ENCODE measurements at regions not wholly inside any gene's neighbourhood (a gene's known extent, or its start where the extent isn't known, plus 50 kb on each side); places are given as distances from the start of the nearest gene placed in this dataset.

DNA sequence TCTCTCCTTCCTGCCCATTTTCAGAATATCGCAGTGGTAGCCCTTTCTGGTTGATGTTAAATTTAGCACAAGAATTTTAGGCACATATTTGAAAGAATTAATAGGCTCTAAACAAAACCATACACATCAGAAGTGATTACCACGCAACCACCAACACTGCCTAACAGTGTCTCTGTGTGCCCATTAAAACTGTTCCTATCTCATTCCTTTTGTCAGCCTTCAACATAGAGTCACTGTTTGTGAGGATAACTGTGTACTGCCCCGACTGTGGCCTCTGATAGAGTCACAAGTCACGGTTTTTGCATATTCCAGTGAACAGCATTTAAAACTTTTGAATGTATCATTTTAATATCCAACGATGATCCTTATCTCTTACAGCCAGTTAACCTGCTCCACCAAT lies 116.8 kb upstream of the TNFAIP3 start:
- no peak for ATAC-seq
- TF ChIP-seq, protein P1, sequence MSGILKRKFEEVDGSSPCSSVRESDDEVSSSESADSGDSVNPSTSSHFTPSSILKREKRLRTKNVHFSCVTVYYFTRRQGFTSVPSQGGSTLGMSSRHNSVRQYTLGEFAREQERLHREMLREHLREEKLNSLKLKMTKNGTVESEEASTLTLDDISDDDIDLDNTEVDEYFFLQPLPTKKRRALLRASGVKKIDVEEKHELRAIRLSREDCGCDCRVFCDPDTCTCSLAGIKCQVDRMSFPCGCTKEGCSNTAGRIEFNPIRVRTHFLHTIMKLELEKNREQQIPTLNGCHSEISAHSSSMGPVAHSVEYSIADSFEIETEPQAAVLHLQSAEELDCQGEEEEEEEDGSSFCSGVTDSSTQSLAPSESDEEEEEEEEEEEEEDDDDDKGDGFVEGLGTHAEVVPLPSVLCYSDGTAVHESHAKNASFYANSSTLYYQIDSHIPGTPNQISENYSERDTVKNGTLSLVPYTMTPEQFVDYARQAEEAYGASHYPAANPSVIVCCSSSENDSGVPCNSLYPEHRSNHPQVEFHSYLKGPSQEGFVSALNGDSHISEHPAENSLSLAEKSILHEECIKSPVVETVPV (CRISPR knock-in tag; IDR thresholded peaks at IDR 0.05), result no peak
- no peak for TF ChIP-seq CSDC2 (CRISPR knock-in tag; IDR thresholded peaks at IDR 0.05)
- no peak for TF ChIP-seq ZC3H10 (CRISPR knock-in tag; IDR thresholded peaks at IDR 0.05)
- no peak for TF ChIP-seq TCF4 (CRISPR knock-in tag; IDR thresholded peaks at IDR 0.05; ENCODE audit: borderline replicate concordance)
- TF ChIP-seq CREB5 (CRISPR knock-in tag; IDR thresholded peaks at IDR 0.05; ENCODE audit: low read depth), result no peak
- TF ChIP-seq BACH2 (CRISPR knock-in tag; IDR thresholded peaks at IDR 0.05; ENCODE audit: borderline replicate concordance), result no peak
- no peak for TF ChIP-seq ZFP30 (CRISPR knock-in tag; IDR thresholded peaks at IDR 0.05)
- TF ChIP-seq ZFP3 (CRISPR knock-in tag; IDR thresholded peaks at IDR 0.05), result no peak
- TF ChIP-seq OSR1 (CRISPR knock-in tag; IDR thresholded peaks at IDR 0.05), result no peak
- no peak for TF ChIP-seq TOX (CRISPR knock-in tag; IDR thresholded peaks at IDR 0.05; ENCODE audit: borderline replicate concordance)

GRCh38 chr6:137751768-137752560 lies 115.1 kb upstream of the TNFAIP3 start:
- no peak for ATAC-seq
- TF ChIP-seq TCF4 (CRISPR knock-in tag; IDR thresholded peaks at IDR 0.05; ENCODE audit: borderline replicate concordance) (no peak), TOX (CRISPR knock-in tag; IDR thresholded peaks at IDR 0.05; ENCODE audit: borderline replicate concordance) (no peak), PPARA (CRISPR knock-in tag; IDR thresholded peaks at IDR 0.05; ENCODE audit: borderline replicate concordance) (no peak), BACH2 (CRISPR knock-in tag; IDR thresholded peaks at IDR 0.05; ENCODE audit: borderline replicate concordance) (no peak), ESRRG (CRISPR knock-in tag; IDR thresholded peaks at IDR 0.05) (no peak), ISL1 (CRISPR knock-in tag; IDR thresholded peaks at IDR 0.05) (no peak), ZC3H10 (CRISPR knock-in tag; IDR thresholded peaks at IDR 0.05) (no peak), ZNF70 (CRISPR knock-in tag; IDR thresholded peaks at IDR 0.05) (no peak), OSR1 (CRISPR knock-in tag; IDR thresholded peaks at IDR 0.05) (no peak)
- TF ChIP-seq, protein P2, sequence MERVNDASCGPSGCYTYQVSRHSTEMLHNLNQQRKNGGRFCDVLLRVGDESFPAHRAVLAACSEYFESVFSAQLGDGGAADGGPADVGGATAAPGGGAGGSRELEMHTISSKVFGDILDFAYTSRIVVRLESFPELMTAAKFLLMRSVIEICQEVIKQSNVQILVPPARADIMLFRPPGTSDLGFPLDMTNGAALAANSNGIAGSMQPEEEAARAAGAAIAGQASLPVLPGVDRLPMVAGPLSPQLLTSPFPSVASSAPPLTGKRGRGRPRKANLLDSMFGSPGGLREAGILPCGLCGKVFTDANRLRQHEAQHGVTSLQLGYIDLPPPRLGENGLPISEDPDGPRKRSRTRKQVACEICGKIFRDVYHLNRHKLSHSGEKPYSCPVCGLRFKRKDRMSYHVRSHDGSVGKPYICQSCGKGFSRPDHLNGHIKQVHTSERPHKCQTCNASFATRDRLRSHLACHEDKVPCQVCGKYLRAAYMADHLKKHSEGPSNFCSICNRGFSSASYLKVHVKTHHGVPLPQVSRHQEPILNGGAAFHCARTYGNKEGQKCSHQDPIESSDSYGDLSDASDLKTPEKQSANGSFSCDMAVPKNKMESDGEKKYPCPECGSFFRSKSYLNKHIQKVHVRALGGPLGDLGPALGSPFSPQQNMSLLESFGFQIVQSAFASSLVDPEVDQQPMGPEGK (CRISPR knock-in tag; IDR thresholded peaks at IDR 0.05; ENCODE audit: borderline replicate concordance), result no peak
- TF ChIP-seq, protein P1 (CRISPR knock-in tag; IDR thresholded peaks at IDR 0.05), result no peak

- TF ChIP-seq CREB5 (CRISPR knock-in tag; IDR thresholded peaks at IDR 0.05; ENCODE audit: low read depth) (no peak), OSR1 (CRISPR knock-in tag; IDR thresholded peaks at IDR 0.05) (no peak), ZNF70 (CRISPR knock-in tag; IDR thresholded peaks at IDR 0.05) (no peak), BACH2 (CRISPR knock-in tag; IDR thresholded peaks at IDR 0.05; ENCODE audit: borderline replicate concordance) (no peak)
- no peak for ATAC-seq
These were observed 112.7 kb upstream of the TNFAIP3 start for GRCh38 chr6:137754366-137754765.

- ATAC-seq, result no peak
- no peak for TF ChIP-seq ARNTL (CRISPR knock-in tag; IDR thresholded peaks at IDR 0.05; ENCODE audit: borderline replicate concordance, low read depth)
- TF ChIP-seq RARB (CRISPR knock-in tag; IDR thresholded peaks at IDR 0.05), result no peak
- no peak for TF ChIP-seq GLIS3 (CRISPR knock-in tag; IDR thresholded peaks at IDR 0.05)
- TF ChIP-seq ZC3H10 (CRISPR knock-in tag; IDR thresholded peaks at IDR 0.05), result no peak
- no peak for TF ChIP-seq ESRRG (CRISPR knock-in tag; IDR thresholded peaks at IDR 0.05)
- no peak for TF ChIP-seq CSDC2 (CRISPR knock-in tag; IDR thresholded peaks at IDR 0.05)
These were observed 112.2 kb upstream of the TNFAIP3 start for GRCh38 chr6:137754866-137755265.
